ENCODE measurements at regions not wholly inside any gene's neighbourhood (a gene's known extent, or its start where the extent isn't known, plus 50 kb on each side); places are given as distances from the start of the nearest gene placed in this dataset.
"Not testable (repeated sequence)": the region's sequence is repeated elsewhere in the genome, so short reads cannot be mapped to it uniquely, and the experiment has no call there.

DNA sequence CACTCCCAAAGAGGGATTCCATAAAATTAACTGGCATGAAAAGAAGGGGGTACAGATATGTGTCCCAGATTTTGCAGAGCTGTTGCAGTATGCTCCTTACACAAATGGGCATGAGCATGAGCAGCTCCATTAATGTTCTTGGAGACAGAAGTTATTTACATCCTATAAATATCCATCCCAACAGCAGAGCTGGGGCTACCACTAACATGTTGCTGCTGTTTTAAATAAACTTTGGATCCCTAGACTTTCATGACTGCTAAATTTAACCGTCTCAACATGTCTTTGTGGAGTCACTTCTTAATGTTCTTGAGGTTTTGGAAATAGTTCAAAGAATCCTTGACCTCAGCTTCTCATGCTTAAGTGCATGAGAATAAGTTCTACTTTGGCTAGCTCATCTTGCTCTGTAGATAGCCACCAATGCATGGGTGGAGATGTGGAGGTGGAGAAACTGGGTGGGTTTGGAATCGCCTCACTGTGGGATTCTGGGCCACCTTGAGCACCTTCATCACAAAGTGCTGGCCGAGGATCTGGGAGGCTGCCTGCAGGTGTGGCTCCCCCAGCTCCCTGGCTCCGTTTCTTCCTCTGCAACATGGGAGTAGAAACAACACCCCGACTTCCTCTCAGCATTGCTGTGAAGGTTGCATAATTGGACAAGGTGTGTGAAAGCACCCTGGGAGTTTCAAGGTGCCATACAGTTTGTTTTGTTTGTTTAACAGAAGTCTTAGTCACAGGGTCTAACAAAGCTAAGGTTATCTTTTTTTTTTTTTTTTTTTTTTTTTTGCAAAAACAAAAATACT is 307.2 kb downstream of the MYCN start:
- no peak for DNase-seq (ENCODE audit: low read depth in 1 of 2, low spot score in 1 of 2)

DNA sequence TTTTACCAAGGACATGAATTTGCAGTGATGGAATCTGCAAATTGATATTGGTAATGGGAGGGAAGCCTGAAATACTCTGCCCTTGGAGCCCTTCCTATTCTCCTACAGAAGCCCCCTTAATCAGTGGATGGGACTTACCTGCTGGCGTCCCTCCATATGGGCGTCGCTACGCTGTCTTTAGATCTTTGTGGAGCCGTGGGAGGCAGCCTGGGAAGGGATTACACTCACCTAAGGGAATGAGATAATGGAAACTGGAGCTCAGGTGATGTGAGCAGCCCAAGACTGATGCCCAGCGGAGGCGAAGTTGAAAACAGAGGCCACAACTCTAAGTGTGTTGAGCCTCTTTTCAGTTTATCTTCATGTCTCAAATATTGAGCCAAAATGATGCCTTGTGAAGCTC is 306.6 kb downstream of the MYCN start:
- no peak for DNase-seq (ENCODE audit: low read depth in 1 of 2, low spot score in 1 of 2)

DNA sequence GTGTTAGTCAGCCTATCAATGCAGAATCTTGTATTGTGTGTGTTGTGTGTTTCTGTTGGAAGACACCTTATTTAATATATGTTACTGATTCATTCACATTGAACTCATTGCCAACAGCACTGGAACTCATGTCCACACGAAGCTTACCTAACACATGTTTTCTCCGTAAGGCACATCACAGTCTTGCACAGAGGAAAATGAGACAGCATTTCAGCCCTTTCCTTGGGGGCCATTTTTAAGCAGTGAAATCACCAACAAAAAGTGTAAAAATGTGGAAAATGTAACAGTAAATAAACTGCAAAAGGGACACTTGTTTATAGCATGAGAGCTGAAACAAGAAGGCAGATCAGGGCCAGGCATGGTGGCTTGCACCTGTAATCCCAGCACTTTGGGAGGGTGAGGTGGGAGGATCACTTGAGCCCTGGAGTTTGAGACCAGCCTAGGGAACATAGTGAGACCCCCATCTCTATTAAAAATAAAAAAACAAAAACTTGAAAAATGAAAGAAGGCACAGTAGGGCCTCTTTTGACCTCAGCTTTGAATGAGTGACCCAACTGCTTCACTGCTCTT is 306.0 kb downstream of the MYCN start:
- no peak for DNase-seq (ENCODE audit: low read depth in 1 of 2, low spot score in 1 of 2)

DNA sequence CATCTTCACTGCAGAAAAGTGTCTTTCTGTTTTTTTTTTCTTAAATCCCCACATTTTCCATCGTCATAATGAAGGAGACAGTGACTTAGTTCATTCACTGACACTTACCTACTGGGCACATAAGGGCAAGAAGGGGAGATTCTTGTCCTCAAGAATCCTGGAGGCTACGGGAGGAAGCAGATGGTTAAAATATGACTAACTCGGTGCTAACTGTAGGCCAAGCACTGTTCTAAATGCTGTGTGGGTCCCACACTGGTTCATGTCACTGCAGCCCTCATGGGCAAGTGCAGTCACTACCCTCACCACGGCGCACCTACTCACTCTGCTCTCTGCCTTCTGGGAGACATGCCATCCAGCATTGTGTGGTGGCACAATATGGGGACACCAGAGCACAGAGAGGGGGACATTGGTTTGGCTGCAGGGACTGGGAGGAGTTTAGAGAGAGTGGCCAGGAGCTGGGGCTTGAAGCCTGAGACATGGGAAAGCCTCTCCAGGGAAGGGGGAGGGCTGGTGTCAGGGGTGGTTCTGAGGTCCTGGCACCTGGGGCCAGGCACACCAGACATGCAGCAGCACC is 305.2 kb downstream of the MYCN start:
- no peak for DNase-seq (ENCODE audit: low read depth in 1 of 2, low spot score in 1 of 2)

DNA sequence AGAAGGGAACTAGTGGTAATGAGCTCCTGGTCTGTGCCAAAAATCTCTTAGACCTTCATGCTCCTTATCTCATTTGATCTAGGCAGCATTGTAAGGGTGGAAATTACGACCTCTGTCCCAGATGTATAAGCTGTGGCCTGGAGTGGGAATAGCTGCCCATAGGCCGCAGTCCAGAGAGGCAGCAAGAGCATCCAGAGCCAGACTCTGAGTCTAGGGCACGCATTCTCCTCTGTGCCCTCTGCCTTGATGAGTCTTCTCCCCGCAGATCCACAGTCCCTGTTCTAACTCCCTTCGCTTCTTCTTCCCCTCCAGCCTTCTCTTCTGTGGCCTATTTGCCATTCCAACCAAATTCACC is 304.6 kb downstream of the MYCN start:
- no peak for DNase-seq (ENCODE audit: low read depth in 1 of 2, low spot score in 1 of 2)

DNA sequence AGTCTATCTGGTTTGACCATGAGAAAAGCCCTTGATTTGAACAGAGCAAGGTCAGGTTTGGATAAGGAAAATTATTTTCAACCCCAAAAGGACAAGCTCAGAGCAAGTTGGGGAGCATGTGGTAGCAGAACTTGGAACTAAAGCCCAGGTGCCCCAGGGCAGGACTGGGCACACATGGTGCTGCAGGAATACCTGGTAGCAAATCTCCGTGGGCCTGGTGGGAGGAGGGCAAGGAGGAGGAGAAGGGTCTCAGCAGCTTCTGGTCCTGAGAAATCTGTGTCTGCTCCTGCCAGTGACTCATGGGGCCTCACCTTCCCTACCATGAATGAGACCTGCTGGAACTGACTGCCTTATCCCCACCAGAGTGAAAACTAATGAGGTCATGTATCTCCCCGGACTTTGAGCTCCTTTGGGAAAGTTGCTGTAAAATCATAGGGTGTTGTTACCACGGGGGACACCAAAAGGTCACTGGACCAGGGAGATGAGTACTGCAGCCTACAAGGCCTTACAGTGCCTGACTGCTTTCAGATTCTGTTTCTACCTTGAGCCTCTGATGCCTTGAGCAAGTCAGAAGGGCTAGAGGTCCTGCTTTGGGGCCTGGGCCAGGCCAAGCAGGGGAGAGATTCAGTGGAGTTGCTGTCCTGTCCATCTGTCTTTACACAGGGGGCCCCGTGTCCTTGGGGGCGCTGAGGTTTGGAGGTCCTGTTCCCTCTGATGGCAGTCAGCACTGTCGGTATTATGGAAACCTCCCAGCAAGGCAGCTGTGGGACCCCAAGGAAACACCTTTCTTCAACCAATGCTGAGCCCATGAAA is 304.0 kb downstream of the MYCN start:
- no peak for DNase-seq (ENCODE audit: low read depth in 1 of 2, low spot score in 1 of 2)

DNA sequence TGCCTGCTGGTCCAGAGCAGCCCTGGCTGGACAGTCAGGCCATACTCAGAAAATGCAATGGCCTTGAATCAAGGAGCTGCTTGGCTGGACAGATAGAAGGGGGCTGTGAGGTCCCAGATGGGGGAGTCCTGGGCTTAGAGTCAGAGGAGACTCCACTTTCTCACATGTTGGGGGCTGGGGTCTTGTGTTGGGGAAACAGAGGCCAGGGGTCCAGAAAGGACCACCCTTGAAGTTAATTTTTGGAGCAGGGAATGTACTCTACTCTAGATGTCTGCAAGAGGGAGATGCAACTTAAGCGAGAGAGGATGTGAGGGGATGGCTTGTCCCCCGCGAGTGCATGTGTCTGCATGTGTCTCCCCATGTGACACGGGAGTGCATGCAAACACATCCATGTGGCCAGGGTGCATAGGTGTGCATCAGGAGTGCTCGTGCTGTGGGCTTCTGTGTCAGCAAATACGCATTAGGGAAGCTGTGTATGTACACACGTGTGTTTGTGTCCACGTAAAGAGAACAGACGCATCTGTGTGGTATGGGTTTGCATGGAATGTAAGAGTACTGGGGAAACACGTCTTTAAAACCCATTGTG is 303.2 kb downstream of the MYCN start:
- no peak for DNase-seq (ENCODE audit: low read depth in 1 of 2, low spot score in 1 of 2)

DNA sequence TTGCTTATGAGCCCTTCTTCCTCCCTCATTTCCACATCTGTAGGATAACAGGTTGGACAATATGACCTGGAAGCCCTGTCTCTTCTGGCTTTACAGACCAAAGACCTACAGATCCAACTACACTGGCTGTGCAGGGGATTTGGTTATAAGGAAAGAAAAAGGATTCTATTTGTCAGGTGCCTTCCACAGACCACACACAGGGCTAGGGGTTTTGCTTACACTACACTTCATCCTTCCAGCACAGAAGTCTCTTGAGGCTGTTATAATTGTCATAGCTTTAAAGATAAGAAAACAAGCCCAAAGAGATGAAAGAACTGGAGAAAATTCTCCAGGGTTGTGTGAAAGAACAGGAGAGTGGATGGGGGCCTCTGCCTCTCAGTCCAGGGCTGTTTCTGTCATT is 302.6 kb downstream of the MYCN start:
- DNase-seq (ENCODE audit: low read depth in 1 of 2, low spot score in 1 of 2): no peak

DNA sequence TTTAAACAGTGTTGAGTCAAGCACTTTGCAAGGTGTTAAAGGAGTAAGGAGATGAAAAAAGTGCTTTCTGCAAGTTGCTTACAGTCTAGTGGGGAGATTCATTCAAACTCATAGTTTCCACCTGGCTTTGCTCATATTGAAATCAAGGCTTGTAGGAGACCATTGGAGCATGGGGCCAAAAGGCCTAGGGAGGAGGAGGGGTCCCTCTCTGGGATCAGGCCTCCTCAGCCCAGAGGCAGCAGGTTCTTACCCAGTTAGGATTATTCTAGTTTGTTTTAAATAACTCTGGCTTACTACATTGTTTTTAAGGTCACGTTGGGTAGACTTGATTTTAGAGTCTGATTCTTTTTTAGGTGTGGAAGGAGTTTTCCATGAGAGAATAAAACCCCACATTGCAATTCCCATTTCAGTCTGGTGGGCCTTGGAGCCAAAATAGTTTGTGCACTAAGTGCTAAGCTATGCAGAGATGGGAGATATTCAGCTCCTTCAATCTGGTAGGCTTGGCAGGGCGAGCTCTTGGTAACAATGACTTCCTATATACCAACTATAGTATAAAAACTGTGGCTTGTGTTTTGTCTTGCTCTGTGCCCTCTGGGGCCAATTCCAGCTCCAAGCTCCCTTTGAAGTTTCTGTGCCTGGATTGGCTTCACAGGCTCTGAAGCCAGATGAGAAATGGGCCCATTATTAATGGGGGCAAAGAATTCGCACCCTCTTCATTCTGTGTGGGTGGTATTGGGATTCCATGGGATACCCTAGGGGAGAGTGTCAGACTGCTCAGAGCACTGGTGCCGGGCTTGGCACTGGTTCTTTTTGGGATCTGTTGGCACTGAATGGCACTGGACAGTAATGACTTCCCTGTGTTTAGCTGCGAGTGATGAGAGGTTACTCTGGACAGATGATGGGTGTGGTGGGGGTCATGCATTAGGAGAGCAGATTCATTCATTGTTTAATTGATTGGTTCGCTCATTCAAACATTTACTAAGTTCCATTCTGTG is 301.1 kb downstream of the MYCN start:
- DNase-seq (ENCODE audit: low read depth in 1 of 2, low spot score in 1 of 2): no peak

DNA sequence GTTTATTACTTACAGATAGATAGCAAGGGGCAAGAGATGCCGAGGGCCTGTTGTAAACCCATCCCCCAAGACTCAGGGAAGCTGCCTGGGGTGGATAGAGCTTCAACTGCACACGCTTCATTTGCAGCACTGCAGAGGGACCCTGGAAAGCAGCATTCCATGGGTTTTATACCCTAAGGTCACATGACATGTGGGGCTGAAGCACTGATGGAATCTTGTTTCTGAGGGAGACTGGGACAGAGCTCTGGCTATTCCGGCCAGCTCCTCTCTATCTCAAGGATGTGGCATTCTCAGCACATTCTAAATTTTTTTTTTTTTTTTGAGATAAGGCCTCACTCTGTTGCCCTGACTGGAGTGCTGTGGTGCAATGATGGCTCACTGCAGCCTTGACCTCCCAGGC is 300.1 kb downstream of the MYCN start:
- DNase-seq (ENCODE audit: low read depth in 1 of 2, low spot score in 1 of 2): no peak

DNA sequence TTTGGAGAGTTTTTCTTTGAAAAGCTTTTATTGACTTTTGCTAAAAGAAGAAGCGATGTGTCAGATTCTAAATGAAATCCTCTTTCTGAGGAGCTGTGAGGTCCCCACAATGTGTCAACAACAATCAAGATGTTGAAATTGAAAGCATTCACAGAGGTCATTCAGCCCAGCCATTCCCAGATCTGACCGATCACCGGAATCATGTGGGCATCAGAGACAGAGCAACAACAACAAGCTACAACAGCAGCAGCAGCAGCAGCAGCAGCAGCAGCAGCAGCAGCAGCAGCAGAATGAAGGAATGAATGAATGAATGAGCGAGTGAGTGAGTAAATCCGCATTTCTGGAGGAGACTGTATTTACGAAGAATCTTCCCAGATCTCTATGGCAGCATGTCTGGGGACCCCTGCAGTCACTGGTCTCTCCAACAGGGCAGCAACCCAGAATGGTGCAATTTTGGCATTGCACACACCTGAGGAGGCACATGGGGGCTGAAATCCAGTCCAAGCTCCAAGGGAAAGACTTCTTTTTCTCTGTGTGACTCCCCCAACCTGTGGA is 299.0 kb downstream of the MYCN start:
- no peak for DNase-seq (ENCODE audit: low read depth in 1 of 2, low spot score in 1 of 2)

DNA sequence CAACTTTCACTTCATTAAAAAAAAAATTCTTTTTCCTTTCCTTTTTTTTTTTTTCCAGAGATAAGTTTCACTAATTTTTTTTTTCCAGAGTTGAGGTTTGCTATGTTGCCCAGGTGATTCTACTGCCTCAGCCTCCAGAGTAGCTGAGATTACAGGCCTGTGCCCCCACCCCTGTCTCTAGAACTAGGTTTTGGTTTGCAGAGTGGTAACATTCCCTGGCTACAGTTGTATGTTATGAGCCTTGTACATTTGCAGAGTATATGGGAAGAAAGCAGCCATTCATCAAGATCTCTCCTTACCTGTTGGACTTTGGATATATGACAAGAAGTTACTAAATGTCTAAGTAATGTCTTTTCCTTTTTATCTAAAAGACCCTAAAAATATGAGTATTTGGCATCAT is 298.4 kb downstream of the MYCN start:
- DNase-seq (ENCODE audit: low read depth in 1 of 2, low spot score in 1 of 2): no peak

DNA sequence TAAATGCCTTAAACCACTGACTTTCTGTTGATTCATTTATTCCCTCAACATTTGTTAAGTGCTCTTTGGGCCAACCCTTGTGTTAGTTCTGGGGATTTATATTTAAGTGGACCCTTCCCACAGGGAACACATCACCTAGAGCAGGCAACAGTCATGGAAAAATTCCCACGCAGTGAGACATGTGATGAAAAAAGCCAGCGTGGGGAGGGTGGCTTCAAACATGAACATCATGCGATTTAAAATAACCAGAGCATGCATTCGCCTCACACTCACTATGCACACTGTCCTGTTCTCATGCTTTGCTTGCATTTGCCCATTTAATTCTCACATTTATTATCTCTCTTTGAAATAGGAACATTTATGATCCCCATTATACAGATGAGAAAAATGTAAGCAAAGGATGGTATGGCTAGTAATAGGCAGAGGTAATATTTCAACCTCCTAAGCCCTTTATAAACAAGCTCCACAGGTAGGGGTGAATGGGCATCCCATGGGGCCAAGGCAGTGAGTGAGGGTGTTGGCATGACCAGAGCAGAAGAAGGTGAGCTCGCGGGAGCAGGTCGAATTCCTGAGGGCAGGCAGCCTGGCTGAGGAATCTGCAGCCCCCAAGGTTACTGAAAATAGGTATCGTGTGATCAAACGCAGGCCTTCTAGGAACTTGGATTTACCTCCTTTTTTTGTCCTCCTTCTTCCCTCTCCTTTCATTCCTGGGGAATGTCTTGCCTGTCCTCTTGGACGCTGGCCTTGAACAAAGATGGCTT is 297.8 kb downstream of the MYCN start:
- no peak for DNase-seq (ENCODE audit: low read depth in 1 of 2, low spot score in 1 of 2)

DNA sequence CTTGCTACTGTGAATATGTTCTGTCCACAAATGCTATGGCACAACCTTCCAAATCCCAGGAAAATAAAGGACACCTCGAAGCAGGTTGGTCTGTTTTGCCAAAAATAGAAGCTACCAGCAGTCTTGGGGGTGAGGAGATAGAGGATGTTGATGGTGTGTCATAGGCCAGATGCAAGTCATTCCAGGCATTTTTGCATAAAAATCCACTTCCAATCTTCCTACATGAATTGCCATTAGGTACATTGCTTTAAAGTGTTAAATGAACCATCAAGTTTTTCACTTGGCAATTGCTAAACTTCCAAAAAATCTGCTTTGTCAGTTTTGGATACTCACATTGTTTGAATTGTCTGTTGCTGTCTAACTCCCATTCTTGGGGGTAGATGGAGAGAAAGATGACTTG is 295.4 kb downstream of the MYCN start:
- no peak for DNase-seq (ENCODE audit: low read depth in 1 of 2, low spot score in 1 of 2)

DNA sequence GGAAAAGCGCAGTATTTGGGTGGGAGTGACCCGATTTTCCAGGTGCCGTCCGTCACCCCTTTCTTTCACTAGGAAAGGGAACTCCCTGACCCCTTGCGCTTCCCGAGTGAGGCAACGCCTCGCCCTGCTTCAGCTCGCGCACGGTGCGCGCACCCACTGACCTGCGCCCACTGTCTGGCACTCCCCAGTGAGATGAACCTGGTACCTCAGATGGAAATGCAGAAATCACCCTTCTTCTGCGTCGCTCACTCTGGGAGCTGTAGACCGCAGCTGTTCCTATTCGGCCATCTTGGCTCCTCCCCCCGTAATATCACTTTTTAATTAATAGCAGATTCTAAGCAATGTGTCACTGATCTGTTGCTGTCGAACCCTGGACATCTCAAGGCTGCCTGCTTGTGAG is 294.9 kb downstream of the MYCN start:
- DNase-seq (ENCODE audit: low read depth in 1 of 2, low spot score in 1 of 2): not testable (repeated sequence)

DNA sequence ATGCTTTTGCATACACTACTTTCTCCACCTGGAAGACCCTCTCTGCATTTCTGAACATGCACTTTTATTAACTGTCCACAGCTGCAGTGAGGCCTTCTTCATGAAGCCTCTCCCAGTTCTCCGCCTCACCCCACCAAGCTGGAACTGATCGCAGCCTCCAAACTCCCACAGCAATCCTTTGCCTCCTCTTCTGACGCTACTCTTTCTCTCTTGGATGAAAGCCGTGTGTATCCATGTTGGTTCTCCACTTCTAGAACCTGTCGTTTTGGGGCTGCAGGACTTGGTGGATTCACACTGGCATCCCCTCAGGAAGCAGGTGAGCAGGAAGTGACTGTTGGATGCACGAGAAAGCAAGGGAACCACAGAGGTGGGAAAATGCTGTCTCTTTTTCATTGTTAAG is 288.6 kb downstream of the MYCN start:
- DNase-seq (ENCODE audit: low read depth in 1 of 2, low spot score in 1 of 2): no peak

DNA sequence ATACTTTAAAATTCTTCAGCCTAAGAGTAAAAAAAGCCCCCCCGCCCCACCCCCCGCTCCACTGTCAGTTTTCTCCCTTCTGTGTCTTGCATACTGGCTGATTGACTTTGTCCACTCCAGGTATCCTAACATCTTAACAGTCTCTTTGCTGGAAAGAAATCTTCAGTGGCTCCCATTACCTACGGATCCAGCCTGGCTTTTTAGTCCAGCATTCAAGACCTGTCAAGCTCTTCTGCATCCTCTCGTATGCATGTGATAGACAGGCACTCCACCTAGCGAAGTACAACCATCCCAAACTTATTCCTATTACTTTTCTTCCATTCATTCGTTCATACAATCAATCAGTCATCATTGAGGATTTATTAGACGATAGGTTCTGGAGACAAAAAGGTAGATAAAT is 288.1 kb downstream of the MYCN start:
- no peak for DNase-seq (ENCODE audit: low read depth in 1 of 2, low spot score in 1 of 2)

DNA sequence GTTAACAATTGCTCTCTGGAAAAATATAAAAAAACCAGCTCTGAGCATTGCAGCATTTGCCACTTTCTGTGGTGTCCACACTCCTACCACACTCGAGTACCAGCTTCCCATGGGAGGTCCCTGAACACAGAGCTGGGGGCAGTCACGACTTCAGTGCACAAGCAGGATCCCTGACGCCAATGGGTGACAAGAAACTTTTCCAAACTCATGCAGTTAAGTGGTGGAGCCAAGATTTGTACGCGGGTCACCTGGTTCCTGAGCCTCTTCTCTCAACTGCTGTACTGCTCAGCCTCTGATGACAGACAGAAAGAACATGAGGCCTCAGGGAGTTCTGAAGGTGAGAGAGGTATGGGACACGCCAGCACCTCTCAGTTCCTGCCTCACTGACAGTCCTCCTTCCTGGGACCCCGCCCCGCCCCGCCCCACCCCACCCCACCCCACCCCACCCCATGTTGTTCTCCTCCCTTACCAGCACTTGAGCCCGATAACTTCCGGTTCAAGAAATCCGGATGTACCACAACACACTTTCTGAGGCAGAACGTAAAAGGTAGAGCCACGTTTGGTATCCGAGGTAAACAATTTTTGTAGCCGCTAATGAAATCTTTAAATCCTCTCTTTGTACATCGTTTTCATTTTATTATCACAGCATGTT is 287.6 kb downstream of the MYCN start:
- no peak for DNase-seq (ENCODE audit: low read depth in 1 of 2, low spot score in 1 of 2)
